Tibial artery (tissue), 4 donors: ENCODE measurements at regions not wholly inside any gene's neighbourhood (a gene's known extent, or its start where the extent isn't known, plus 50 kb on each side); places are given as distances from the start of the nearest gene placed in this dataset.
"Not testable (repeated sequence)": the region's sequence is repeated elsewhere in the genome, so short reads cannot be mapped to it uniquely, and the experiment has no call there.

Source experiments
- DNase-seq, 2 donors: peaks; one replicate each; pipeline ENCODE4 v3.0.0-alpha.2; 2019
- H3K27ac ChIP-seq, 2 donors: fragments of 200-600 bp; sonication (generic) in 1 of 2; 1 replicate in 1 of 2; 2 replicates in 1 of 2; pipeline ENCODE4 v1.5.1; 2018 to 2019; ENCODE audit warnings: mild to moderate bottlenecking in 1 of 2
- H3K27me3 ChIP-seq, 2 donors: fragments of 200-600 bp; sonication (generic) in 1 of 2; one replicate each; pipeline versions ENCODE4 v1.5.1 to v1.6.0; 2016 to 2019
- H3K36me3 ChIP-seq, 3 donors: fragments of 200-600 bp; sonication (generic) in 2 of 3; one replicate each; pipeline ENCODE4 v1.5.1; 2016 to 2019; ENCODE audit warnings: mild to moderate bottlenecking in 2 of 3
- H3K4me1 ChIP-seq, 4 donors: fragments of 200-600 bp; sonication (generic) in 2 of 4; 1 replicate in 3 of 4; 2 replicates in 1 of 4; pipeline ENCODE4 v1.5.1; 2016 to 2019
- H3K4me3 ChIP-seq, 2 donors: fragments of 200-600 bp; sonication (generic) in 1 of 2; 1 replicate in 1 of 2; 2 replicates in 1 of 2; pipeline ENCODE4 v1.5.1; 2018 to 2019; ENCODE audit warnings: mild to moderate bottlenecking in 2 of 2
- H3K9me3 ChIP-seq, 3 donors: fragments of 200-600 bp; sonication (generic) in 1 of 3; one replicate each; pipeline ENCODE4 v1.5.1; 2016 to 2019
- CTCF ChIP-seq, 2 experiments: fragments of 200-600 bp in 1 of 2; fragments of 450-650 bp in 1 of 2; IDR thresholded peaks; one replicate each; pipeline ENCODE4 v1.5.1; 2017 to 2019; ENCODE audit warnings: antibody characterized with exemption in 2 of 2, mild to moderate bottlenecking in 1 of 2, moderate library complexity in 1 of 2
- intact Hi-C: fragments of 100-400 bp; cut with DNase I; formaldehyde crosslinking; loops from one replicate; pipeline ENCODE4 v1.15.0; 2023; ENCODE audit warnings: low total_unique reads

GRCh38 chr7:119944601-119944972, 328.4 kb upstream of the KCND2 start:
- Histone ChIP-seq H3K36me3 (no peaks in the 10 kb centered on the region), H3K27me3 (no peaks in the 10 kb centered on the region), H3K4me1 (no peaks in the 10 kb centered on the region), H3K9me3 (no peaks in the 10 kb centered on the region), H3K27ac (no peak overlapping the region), H3K4me3 (no peak overlapping the region)
- no peak for DNase-seq
- intact Hi-C loops: no loop called here
- no peak for TF ChIP-seq CTCF (IDR thresholded peaks at IDR 0.05)

GRCh38 chr7:119945822-119946221, 327.2 kb upstream of the KCND2 start:
- DNase-seq: no peak
- H3K4me1 ChIP-seq: no peaks in the 10 kb centered on the region
- intact Hi-C loops: no loop called here
- no peaks in the 10 kb centered on the region for H3K9me3 ChIP-seq
- no peaks in the 10 kb centered on the region for H3K27me3 ChIP-seq
- H3K4me3 ChIP-seq: no peak overlapping the region
- H3K36me3 ChIP-seq: no peaks in the 10 kb centered on the region
- TF ChIP-seq CTCF (IDR thresholded peaks at IDR 0.05): no peak
- no peak overlapping the region for H3K27ac ChIP-seq

- no peak for DNase-seq
- intact Hi-C loops: no loop called here
- H3K4me3 ChIP-seq: no peak overlapping the region
- H3K27me3 ChIP-seq: no peaks in the 10 kb centered on the region
- no peak overlapping the region for H3K27ac ChIP-seq
- TF ChIP-seq CTCF (IDR thresholded peaks at IDR 0.05): no peak
- no peaks in the 10 kb centered on the region for H3K9me3 ChIP-seq
- no peaks in the 10 kb centered on the region for H3K36me3 ChIP-seq
- no peaks in the 10 kb centered on the region for H3K4me1 ChIP-seq
Measured at GRCh38 chr7:119949053-119949452, 323.9 kb upstream of the KCND2 start.

- H3K4me3 ChIP-seq, H3K27ac ChIP-seq, DNase-seq, intact Hi-C loops, H3K36me3 ChIP-seq, H3K9me3 ChIP-seq, H3K4me1 ChIP-seq, H3K27me3 ChIP-seq: not testable (repeated sequence)
Measured at GRCh38 chr7:119950390-119951041, 322.5 kb upstream of the KCND2 start.

- H3K9me3 ChIP-seq, H3K27me3 ChIP-seq, H3K4me3 ChIP-seq, H3K4me1 ChIP-seq, intact Hi-C loops, H3K36me3 ChIP-seq, DNase-seq, H3K27ac ChIP-seq: not testable (repeated sequence)
Measured at GRCh38 chr7:119951614-119952013, 321.4 kb upstream of the KCND2 start.

- Histone ChIP-seq H3K9me3 (no peaks in the 10 kb centered on the region), H3K27me3 (no peaks in the 10 kb centered on the region), H3K36me3 (no peaks in the 10 kb centered on the region), H3K4me1 (no peaks in the 10 kb centered on the region), H3K27ac (no peak overlapping the region), H3K4me3 (no peak overlapping the region)
- TF ChIP-seq CTCF (IDR thresholded peaks at IDR 0.05): no peak
- intact Hi-C loops: no loop called here
- no peak for DNase-seq
Measured at GRCh38 chr7:119957335-119957734, 315.6 kb upstream of the KCND2 start.

GRCh38 chr7:119959811-119960210, 313.2 kb upstream of the KCND2 start:
- no peak for DNase-seq
- Histone ChIP-seq H3K27ac (no peak overlapping the region), H3K4me1 (no peaks in the 10 kb centered on the region), H3K27me3 (no peaks in the 10 kb centered on the region), H3K9me3 (no peaks in the 10 kb centered on the region), H3K36me3 (no peaks in the 10 kb centered on the region), H3K4me3 (no peak overlapping the region)
- intact Hi-C loops: no loop called here
- TF ChIP-seq CTCF (IDR thresholded peaks at IDR 0.05): no peak
